GM19239 (cell line): ENCODE measurements at regions not wholly inside any gene's neighbourhood (a gene's known extent, or its start where the extent isn't known, plus 50 kb on each side); places are given as distances from the start of the nearest gene placed in this dataset.

Experiments
- DNase-seq: peaks from one replicate; pipeline ENCODE4 v3.0.0; 2011; ENCODE audit warnings: low spot score; ENCODE audit not compliant: insufficient read length
- FAIRE-seq: peaks from 2 replicates; lab custom pipeline; 2011; peaks lifted over from hg19 to GRCh38; lab: Jason Lieb, UNC

- DNase-seq (no peak), FAIRE-seq (no peak)
Measured at GRCh38 chr3:130258532-130258952, 86.9 kb upstream of the COL6A5 start.

- no peak for DNase-seq
Measured at GRCh38 chr3:130259166-130259874, 86.2 kb upstream of the COL6A5 start.

GRCh38 chr3:130260918-130261317, 84.6 kb upstream of the COL6A5 start:
- FAIRE-seq (no peak), DNase-seq (no peak)

More at GRCh38 chr3:130259166-130259874, 86.2 kb upstream of the COL6A5 start:
- no peak for FAIRE-seq

GRCh38 chr3:130263708-130264107, 81.8 kb upstream of the COL6A5 start:
- no peak for FAIRE-seq
- DNase-seq: no peak

- DNase-seq: no peak
- no peak for FAIRE-seq
Measured at GRCh38 chr3:130266817-130267216, 78.7 kb upstream of the COL6A5 start.

- FAIRE-seq (peak; percentile 92), DNase-seq (peak; percentile 21)
Measured at GRCh38 chr3:130276203-130276803, 69.2 kb upstream of the COL6A5 start.

- FAIRE-seq (no peak), DNase-seq (no peak)
Measured at GRCh38 chr3:130288670-130289069, 56.8 kb upstream of the COL6A5 start.

- no peak for DNase-seq
- FAIRE-seq: no peak
Measured at GRCh38 chr3:130291148-130291547, 54.3 kb upstream of the COL6A5 start.

GRCh38 chr3:130293247-130293646, 52.2 kb upstream of the COL6A5 start:
- FAIRE-seq (no peak), DNase-seq (no peak)
